GM19468 (cell line): ENCODE measurements at regions not wholly inside any gene's neighbourhood (a gene's known extent, or its start where the extent isn't known, plus 50 kb on each side); places are given as distances from the start of the nearest gene placed in this dataset.

ENCODE experiments used
- ATAC-seq: cut with Tn5 transposase; IDR thresholded peaks from one replicate; pipeline ENCODE4 v1.9.1; 2021; ENCODE audit warnings: mild to moderate bottlenecking, moderate library complexity, moderate number of reproducible peaks; ENCODE audit not compliant: unreplicated experiment; ENCODE audit errors: extremely low read depth

GRCh38 chr6:137357263-137357947, 136.8 kb downstream of the OLIG3 start:
- no peak for ATAC-seq

GRCh38 chr6:137353842-137354397, 134.7 kb upstream of the IFNGR1 start:
- ATAC-seq, result no peak

- no peak for ATAC-seq
These were observed 134.2 kb upstream of the IFNGR1 start for GRCh38 chr6:137353346-137353745.

- no peak for ATAC-seq
These were observed 133.7 kb upstream of the IFNGR1 start for GRCh38 chr6:137352859-137353258.

GRCh38 chr6:137351890-137352289, 132.7 kb upstream of the IFNGR1 start:
- no peak for ATAC-seq

- ATAC-seq, result no peak
These were observed 131.7 kb upstream of the IFNGR1 start for GRCh38 chr6:137350857-137351256.

GRCh38 chr6:137349856-137350830, 131.0 kb upstream of the IFNGR1 start:
- no peak for ATAC-seq

- ATAC-seq, result no peak
These were observed 129.6 kb upstream of the IFNGR1 start for GRCh38 chr6:137348777-137349176.

GRCh38 chr6:137343241-137343640, 124.1 kb upstream of the IFNGR1 start:
- ATAC-seq, result no peak

- no peak for ATAC-seq
These were observed 123.5 kb upstream of the IFNGR1 start for GRCh38 chr6:137342607-137343190.

- ATAC-seq, result no peak
These were observed 122.6 kb upstream of the IFNGR1 start for GRCh38 chr6:137341681-137342195.

GRCh38 chr6:137339929-137340559, 120.9 kb upstream of the IFNGR1 start:
- no peak for ATAC-seq

- ATAC-seq, result no peak
These were observed 115.7 kb upstream of the IFNGR1 start for GRCh38 chr6:137334884-137335283.

GRCh38 chr6:137334094-137334493, 114.9 kb upstream of the IFNGR1 start:
- no peak for ATAC-seq

GRCh38 chr6:137332637-137333280, 113.6 kb upstream of the IFNGR1 start:
- no peak for ATAC-seq

GRCh38 chr6:137323860-137324259, 104.7 kb upstream of the IFNGR1 start:
- no peak for ATAC-seq

GRCh38 chr6:137320271-137320670, 101.1 kb upstream of the IFNGR1 start:
- ATAC-seq, result no peak

- ATAC-seq, result no peak
These were observed 97.4 kb upstream of the IFNGR1 start for GRCh38 chr6:137316626-137317025.

GRCh38 chr6:137315081-137315480, 95.9 kb upstream of the IFNGR1 start:
- ATAC-seq, result no peak
